ENCODE measurements at regions not wholly inside any gene's neighbourhood (a gene's known extent, or its start where the extent isn't known, plus 50 kb on each side); places are given as distances from the start of the nearest gene placed in this dataset.

DNA sequence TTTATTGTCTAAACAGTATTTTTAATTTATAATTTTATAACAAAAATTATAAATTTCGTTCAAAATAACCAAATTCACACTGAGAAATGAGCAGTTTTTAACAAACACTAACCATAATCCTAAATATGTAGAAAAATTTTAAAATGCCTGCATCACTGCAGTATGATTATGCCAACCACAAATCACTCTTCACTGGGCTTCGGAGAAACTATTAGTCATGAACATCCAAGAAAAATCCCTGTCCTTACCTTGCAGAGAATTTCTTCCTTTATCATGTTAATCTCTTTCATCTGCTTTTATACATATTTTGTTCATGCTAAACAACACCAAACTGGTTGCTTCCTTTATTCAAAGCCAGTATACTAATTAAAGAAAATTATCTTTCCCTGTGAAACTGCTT lies 511.0 kb upstream of the ALCAM start:
- H3K9me3 ChIP-seq (ENCODE audit: control insufficient read depth in 1 of 2, low read length in 2 of 2): no peaks in the 10 kb centered on the region
- H3K27ac Mint-ChIP-seq: no peak overlapping the region
- peaks cover 0 to 3% (median 0%) of the 10 kb centered on the region in 8 donors for H3K9me3 Mint-ChIP-seq
- intact Hi-C loops (cut with micrococcal nuclease): no loop called here
- CTCF ChIA-PET (ENCODE audit: partially characterized antibody): interaction anchor here (0.7 kb wide), 1 partner anchor 20 kb away, joined by 3 read pairs; no protein-coding TSS in a partner anchor
- no peaks in the 10 kb centered on the region for H3K4me1 ChIP-seq (ENCODE audit: insufficient read depth, low read length)
- POLR2A ChIA-PET (ENCODE audit: partially characterized antibody): no interaction called here
- no peaks in the 10 kb centered on the region for H3K27me3 ChIP-seq (ENCODE audit: insufficient read depth, low read length)
- H3K27me3 Mint-ChIP-seq: peaks cover 0 to 4% of the 10 kb centered on the region in 2 donors
- no peaks in the 10 kb centered on the region for H3K36me3 Mint-ChIP-seq
- DNase-seq: no peak
- no peak overlapping the region for H3K27ac ChIP-seq (ENCODE audit: low read depth, low read length)
- no peaks in the 10 kb centered on the region for H3K36me3 ChIP-seq (ENCODE audit: insufficient read depth, low read length)
- H3K4me3 Mint-ChIP-seq: no peak overlapping the region
- no peaks in the 10 kb centered on the region for H3K4me1 Mint-ChIP-seq
- no peak overlapping the region for H3K4me3 ChIP-seq (ENCODE audit: low read length in 2 of 2)

GRCh38 chr3:104856741-104857140 lies 510.0 kb upstream of the ALCAM start:
- Mint-ChIP-seq H3K36me3 (no peaks in the 10 kb centered on the region), H3K4me1 (no peaks in the 10 kb centered on the region), H3K27me3 (peaks cover 0 to 4% of the 10 kb centered on the region in 2 donors), H3K27ac (no peak overlapping the region), H3K9me3 (peaks cover 0 to 3% (median 0%) of the 10 kb centered on the region in 8 donors), H3K4me3 (no peak overlapping the region)
- no peak overlapping the region for H3K4me3 ChIP-seq (ENCODE audit: low read length in 2 of 2)
- no peak for DNase-seq
- H3K4me1 ChIP-seq (ENCODE audit: insufficient read depth, low read length): no peaks in the 10 kb centered on the region
- H3K27ac ChIP-seq (ENCODE audit: low read depth, low read length): no peak overlapping the region
- ChIA-PET POLR2A (ENCODE audit: partially characterized antibody) (no interaction called here), CTCF (ENCODE audit: partially characterized antibody) (no interaction called here)
- intact Hi-C loops (cut with micrococcal nuclease): no loop called here
- no peaks in the 10 kb centered on the region for H3K36me3 ChIP-seq (ENCODE audit: insufficient read depth, low read length)
- H3K27me3 ChIP-seq (ENCODE audit: insufficient read depth, low read length): no peaks in the 10 kb centered on the region
- no peaks in the 10 kb centered on the region for H3K9me3 ChIP-seq (ENCODE audit: control insufficient read depth in 1 of 2, low read length in 2 of 2)

DNA sequence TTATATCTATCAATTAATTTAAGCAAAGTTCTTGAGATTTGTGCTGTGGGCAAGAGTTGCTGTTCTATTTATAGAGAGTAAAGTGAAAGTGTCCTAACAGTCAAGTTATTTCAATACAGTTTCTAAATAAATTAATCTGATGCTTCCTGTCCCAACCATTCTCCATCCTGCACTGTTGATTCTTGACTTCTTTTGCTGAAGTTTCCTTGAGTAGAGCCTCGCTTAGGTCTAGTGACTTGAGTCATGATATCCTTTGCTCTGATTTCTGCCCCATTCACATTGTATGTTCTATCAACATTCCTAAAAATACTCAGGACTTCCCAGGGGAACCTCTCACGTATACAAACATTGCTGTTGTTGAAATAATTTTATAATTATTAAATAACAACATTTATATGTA lies 498.4 kb upstream of the ALCAM start:
- no peaks in the 10 kb centered on the region for H3K36me3 ChIP-seq (ENCODE audit: insufficient read depth, low read length)
- H3K27me3 ChIP-seq (ENCODE audit: insufficient read depth, low read length): no peaks in the 10 kb centered on the region
- no peaks in the 10 kb centered on the region for H3K4me1 ChIP-seq (ENCODE audit: insufficient read depth, low read length)
- H3K36me3 Mint-ChIP-seq: no peaks in the 10 kb centered on the region
- intact Hi-C loops (cut with micrococcal nuclease): no loop called here
- no peaks in the 10 kb centered on the region for H3K4me1 Mint-ChIP-seq
- no peaks in the 10 kb centered on the region for H3K9me3 ChIP-seq (ENCODE audit: control insufficient read depth in 1 of 2, low read length in 2 of 2)
- H3K27ac Mint-ChIP-seq: no peak overlapping the region
- H3K9me3 Mint-ChIP-seq: no peaks in the 10 kb centered on the region
- ChIA-PET CTCF (ENCODE audit: partially characterized antibody) (no interaction called here), POLR2A (ENCODE audit: partially characterized antibody) (no interaction called here)
- DNase-seq: no peak
- H3K4me3 Mint-ChIP-seq: no peak overlapping the region
- H3K27me3 Mint-ChIP-seq: no peaks in the 10 kb centered on the region
- no peak overlapping the region for H3K27ac ChIP-seq (ENCODE audit: low read depth, low read length)
- no peak overlapping the region for H3K4me3 ChIP-seq (ENCODE audit: low read length in 2 of 2)

DNA sequence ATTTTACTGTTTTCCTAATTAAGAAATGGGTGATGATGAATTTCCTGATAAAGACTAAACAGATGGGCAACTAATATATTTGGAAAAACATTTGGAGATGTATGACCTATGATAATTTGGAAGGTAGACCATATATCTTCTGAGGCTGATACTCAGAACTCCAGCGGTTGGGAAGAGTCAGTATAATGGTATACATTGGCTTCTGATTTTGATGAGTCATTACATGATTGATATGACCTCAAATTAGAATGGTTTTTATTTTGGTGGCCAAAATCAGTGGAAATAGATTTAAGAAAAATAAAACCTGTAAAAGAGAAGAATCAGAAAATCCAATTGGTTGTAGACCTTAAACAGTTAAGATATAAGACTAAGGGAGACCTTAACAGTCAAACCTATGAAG lies 496.4 kb upstream of the ALCAM start:
- Histone ChIP-seq H3K36me3 (ENCODE audit: insufficient read depth, low read length) (no peaks in the 10 kb centered on the region), H3K27ac (ENCODE audit: low read depth, low read length) (no peak overlapping the region), H3K4me3 (ENCODE audit: low read length in 2 of 2) (no peak overlapping the region), H3K4me1 (ENCODE audit: insufficient read depth, low read length) (no peaks in the 10 kb centered on the region), H3K9me3 (ENCODE audit: control insufficient read depth in 1 of 2, low read length in 2 of 2) (no peaks in the 10 kb centered on the region), H3K27me3 (ENCODE audit: insufficient read depth, low read length) (no peaks in the 10 kb centered on the region)
- Mint-ChIP-seq H3K27ac (no peak overlapping the region), H3K4me1 (no peaks in the 10 kb centered on the region), H3K36me3 (no peaks in the 10 kb centered on the region), H3K9me3 (no peaks in the 10 kb centered on the region), H3K4me3 (no peak overlapping the region), H3K27me3 (no peaks in the 10 kb centered on the region)
- ChIA-PET POLR2A (ENCODE audit: partially characterized antibody) (no interaction called here), CTCF (ENCODE audit: partially characterized antibody) (no interaction called here)
- DNase-seq: no peak
- intact Hi-C loops (cut with micrococcal nuclease): no loop called here

GRCh38 chr3:104873331-104873730 lies 493.4 kb upstream of the ALCAM start:
- no peaks in the 10 kb centered on the region for H3K36me3 ChIP-seq (ENCODE audit: insufficient read depth, low read length)
- Mint-ChIP-seq H3K4me3 (no peak overlapping the region), H3K4me1 (no peaks in the 10 kb centered on the region), H3K9me3 (peaks cover 0 to 4% (median 0%) of the 10 kb centered on the region in 8 donors), H3K27me3 (no peaks in the 10 kb centered on the region), H3K27ac (no peak overlapping the region), H3K36me3 (no peaks in the 10 kb centered on the region)
- intact Hi-C loops (cut with micrococcal nuclease): no loop called here
- DNase-seq: no peak
- H3K27me3 ChIP-seq (ENCODE audit: insufficient read depth, low read length): no peaks in the 10 kb centered on the region
- no peaks in the 10 kb centered on the region for H3K4me1 ChIP-seq (ENCODE audit: insufficient read depth, low read length)
- H3K27ac ChIP-seq (ENCODE audit: low read depth, low read length): no peak overlapping the region
- H3K9me3 ChIP-seq (ENCODE audit: control insufficient read depth in 1 of 2, low read length in 2 of 2): no peaks in the 10 kb centered on the region
- H3K4me3 ChIP-seq (ENCODE audit: low read length in 2 of 2): no peak overlapping the region
- CTCF ChIA-PET (ENCODE audit: partially characterized antibody): no interaction called here
- POLR2A ChIA-PET (ENCODE audit: partially characterized antibody): no interaction called here

GRCh38 chr3:104878395-104878794 lies 488.3 kb upstream of the ALCAM start:
- no peaks in the 10 kb centered on the region for H3K27me3 Mint-ChIP-seq
- H3K4me1 Mint-ChIP-seq: no peaks in the 10 kb centered on the region
- H3K27ac Mint-ChIP-seq: no peak overlapping the region
- Histone ChIP-seq H3K27ac (ENCODE audit: low read depth, low read length) (no peak overlapping the region), H3K4me3 (ENCODE audit: low read length in 2 of 2) (no peak overlapping the region), H3K27me3 (ENCODE audit: insufficient read depth, low read length) (no peaks in the 10 kb centered on the region), H3K36me3 (ENCODE audit: insufficient read depth, low read length) (no peaks in the 10 kb centered on the region), H3K4me1 (ENCODE audit: insufficient read depth, low read length) (no peaks in the 10 kb centered on the region), H3K9me3 (ENCODE audit: control insufficient read depth in 1 of 2, low read length in 2 of 2) (no peaks in the 10 kb centered on the region)
- H3K4me3 Mint-ChIP-seq: no peak overlapping the region
- intact Hi-C loops (cut with micrococcal nuclease): no loop called here
- ChIA-PET CTCF (ENCODE audit: partially characterized antibody) (no interaction called here), POLR2A (ENCODE audit: partially characterized antibody) (no interaction called here)
- H3K36me3 Mint-ChIP-seq: no peaks in the 10 kb centered on the region
- DNase-seq: no peak
- H3K9me3 Mint-ChIP-seq: peaks cover 0 to 4% (median 0%) of the 10 kb centered on the region in 8 donors

- no peak overlapping the region for H3K27ac ChIP-seq (ENCODE audit: low read depth, low read length)
- intact Hi-C loops (cut with micrococcal nuclease): no loop called here
- H3K36me3 Mint-ChIP-seq: no peaks in the 10 kb centered on the region
- H3K4me1 Mint-ChIP-seq: no peaks in the 10 kb centered on the region
- no peaks in the 10 kb centered on the region for H3K27me3 Mint-ChIP-seq
- no peak overlapping the region for H3K27ac Mint-ChIP-seq
- H3K36me3 ChIP-seq (ENCODE audit: insufficient read depth, low read length): no peaks in the 10 kb centered on the region
- H3K4me1 ChIP-seq (ENCODE audit: insufficient read depth, low read length): no peaks in the 10 kb centered on the region
- DNase-seq: no peak
- no peak overlapping the region for H3K4me3 ChIP-seq (ENCODE audit: low read length in 2 of 2)
- H3K27me3 ChIP-seq (ENCODE audit: insufficient read depth, low read length): no peaks in the 10 kb centered on the region
- CTCF ChIA-PET (ENCODE audit: partially characterized antibody): no interaction called here
- H3K4me3 Mint-ChIP-seq: no peak overlapping the region
- peaks cover 0 to 4% (median 0%) of the 10 kb centered on the region in 8 donors for H3K9me3 Mint-ChIP-seq
- no peaks in the 10 kb centered on the region for H3K9me3 ChIP-seq (ENCODE audit: control insufficient read depth in 1 of 2, low read length in 2 of 2)
- POLR2A ChIA-PET (ENCODE audit: partially characterized antibody): interaction anchor here (0.6 kb wide), 1 partner anchor 925 kb away, joined by 3 read pairs; no protein-coding TSS in a partner anchor
Observed at GRCh38 chr3:104879919-104880318, 486.8 kb upstream of the ALCAM start.

GRCh38 chr3:104885214-104885814 lies 481.4 kb upstream of the ALCAM start:
- intact Hi-C loops (cut with micrococcal nuclease): no loop called here
- H3K9me3 ChIP-seq (ENCODE audit: control insufficient read depth in 1 of 2, low read length in 2 of 2): no peaks in the 10 kb centered on the region
- no peaks in the 10 kb centered on the region for H3K36me3 ChIP-seq (ENCODE audit: insufficient read depth, low read length)
- no peak for DNase-seq
- no peaks in the 10 kb centered on the region for H3K36me3 Mint-ChIP-seq
- H3K27me3 Mint-ChIP-seq: no peaks in the 10 kb centered on the region
- H3K27ac ChIP-seq (ENCODE audit: low read depth, low read length): no peak overlapping the region
- H3K27ac Mint-ChIP-seq: no peak overlapping the region
- POLR2A ChIA-PET (ENCODE audit: partially characterized antibody): no interaction called here
- H3K4me1 Mint-ChIP-seq: no peaks in the 10 kb centered on the region
- H3K4me3 Mint-ChIP-seq: no peak overlapping the region
- H3K4me3 ChIP-seq (ENCODE audit: low read length in 2 of 2): no peak overlapping the region
- CTCF ChIA-PET (ENCODE audit: partially characterized antibody): no interaction called here
- H3K27me3 ChIP-seq (ENCODE audit: insufficient read depth, low read length): no peaks in the 10 kb centered on the region
- no peaks in the 10 kb centered on the region for H3K9me3 Mint-ChIP-seq
- H3K4me1 ChIP-seq (ENCODE audit: insufficient read depth, low read length): no peaks in the 10 kb centered on the region
